ENCODE measurements at regions not wholly inside any gene's neighbourhood (a gene's known extent, or its start where the extent isn't known, plus 50 kb on each side); places are given as distances from the start of the nearest gene placed in this dataset.

DNA sequence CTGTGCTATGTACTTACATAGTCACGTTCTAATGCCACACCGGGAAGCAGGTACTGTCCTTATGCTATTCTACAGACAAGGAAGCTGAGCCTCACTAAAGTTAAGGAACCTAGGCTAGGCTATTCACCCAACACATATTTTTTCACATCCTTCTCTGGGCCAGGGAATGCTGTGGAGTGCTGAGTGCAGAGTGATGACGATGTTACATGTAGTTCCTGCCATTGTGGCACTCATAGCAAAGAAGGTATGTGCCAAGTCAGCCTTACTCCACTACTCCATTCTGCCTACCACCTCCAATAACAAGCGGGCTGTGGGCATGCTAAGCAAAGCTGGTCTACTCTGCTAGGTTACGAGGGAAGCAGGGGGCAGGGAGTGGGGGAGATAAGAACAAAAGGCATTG is 69.8 kb upstream of the SLC25A26 start:
- no peak for ATAC-seq
- no peak for TF ChIP-seq EZH2phosphoT487 (IDR thresholded peaks at IDR 0.05; ENCODE audit: unreplicated experiment)
- TF ChIP-seq ETS1 (IDR thresholded peaks at IDR 0.05) = no peak
- no peak for DNase-seq (ENCODE audit: low spot score)
- Histone ChIP-seq H3K79me2 (replicated peaks; ENCODE audit: insufficient read depth) (no peaks in the 10 kb centered on the region), H4K20me1 (replicated peaks; ENCODE audit: insufficient read depth) (no peaks in the 10 kb centered on the region), H2AFZ (0 out of 2 replicates have a peak overlapping the region, but pooled peaks have one; percentile 5), H3K4me2 (no peak overlapping the region), H3K36me3 (ENCODE audit: insufficient read depth) (no peaks in the 10 kb centered on the region), H3K27me3 (ENCODE audit: insufficient read depth) (no peaks in the 10 kb centered on the region), H3F3A (replicated peaks; ENCODE audit: low read depth) (no peaks in the 10 kb centered on the region), H3K4me1 (ENCODE audit: insufficient read depth) (peaks cover 8% of the 10 kb centered on the region), H3K4me3 (no peak overlapping the region), H3K9me2 (ENCODE audit: insufficient read depth) (no peaks in the 10 kb centered on the region), H3K27ac (ENCODE audit: low read depth) (no peak overlapping the region)
- peaks cover 8% of the 10 kb centered on the region for H3K4me1 Mint-ChIP-seq
- H3K27me3 Mint-ChIP-seq (ENCODE audit: insufficient read depth, low read depth, poor library complexity) = peaks cover 3% of the 10 kb centered on the region
- no peaks in the 10 kb centered on the region for H3K36me3 Mint-ChIP-seq (ENCODE audit: low read depth)
- H3K27ac Mint-ChIP-seq = no peak overlapping the region
- no peak overlapping the region for H3K4me3 Mint-ChIP-seq
- no peaks in the 10 kb centered on the region for H3K9me3 Mint-ChIP-seq

DNA sequence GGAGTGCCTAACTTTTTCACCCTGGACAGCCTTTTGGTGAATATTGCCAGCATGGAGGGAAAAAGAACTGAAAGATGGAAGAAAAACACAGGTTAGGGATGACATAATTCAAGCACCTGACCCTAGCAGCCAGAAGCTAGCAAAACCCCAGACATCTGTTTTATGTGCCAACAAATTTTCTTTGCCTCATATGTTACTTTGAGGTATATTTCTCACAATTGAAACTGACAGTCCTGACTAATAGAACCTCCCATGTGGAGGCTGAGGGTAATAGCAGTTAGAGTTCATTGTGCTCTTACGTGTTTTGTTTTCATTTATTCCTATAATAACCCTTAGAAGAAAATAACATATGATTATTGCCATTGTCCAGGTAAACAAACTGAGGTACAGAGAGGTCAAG is 71.5 kb upstream of the SLC25A26 start:
- H2AFZ ChIP-seq = no peak overlapping the region
- H3F3A ChIP-seq (replicated peaks; ENCODE audit: low read depth) = no peaks in the 10 kb centered on the region
- Mint-ChIP-seq H3K4me3 (no peak overlapping the region), H3K27ac (no peak overlapping the region), H3K4me1 (peaks cover 8% of the 10 kb centered on the region), H3K27me3 (ENCODE audit: insufficient read depth, low read depth, poor library complexity) (peaks cover 3% of the 10 kb centered on the region), H3K36me3 (ENCODE audit: low read depth) (no peaks in the 10 kb centered on the region), H3K9me3 (no peaks in the 10 kb centered on the region)
- peaks cover 7% of the 10 kb centered on the region for H3K4me1 ChIP-seq (ENCODE audit: insufficient read depth)
- no peak overlapping the region for H3K4me2 ChIP-seq
- no peaks in the 10 kb centered on the region for H3K27me3 ChIP-seq (ENCODE audit: insufficient read depth)
- no peaks in the 10 kb centered on the region for H3K79me2 ChIP-seq (replicated peaks; ENCODE audit: insufficient read depth)
- no peaks in the 10 kb centered on the region for H4K20me1 ChIP-seq (replicated peaks; ENCODE audit: insufficient read depth)
- no peaks in the 10 kb centered on the region for H3K9me2 ChIP-seq (ENCODE audit: insufficient read depth)
- H3K36me3 ChIP-seq (ENCODE audit: insufficient read depth) = no peaks in the 10 kb centered on the region
- DNase-seq (ENCODE audit: low spot score) (no peak), ATAC-seq (no peak)
- H3K27ac ChIP-seq (ENCODE audit: low read depth) = no peak overlapping the region
- no peak overlapping the region for H3K4me3 ChIP-seq
- TF ChIP-seq POLR2AphosphoS5 (IDR thresholded peaks at IDR 0.05; ENCODE audit: low read depth) (no peak), NANOG (IDR thresholded peaks at IDR 0.05; ENCODE audit: borderline replicate concordance) (no peak), JUNB (IDR thresholded peaks at IDR 0.05; ENCODE audit: unreplicated experiment) (no peak)
- TF ChIP-seq, protein P1, sequence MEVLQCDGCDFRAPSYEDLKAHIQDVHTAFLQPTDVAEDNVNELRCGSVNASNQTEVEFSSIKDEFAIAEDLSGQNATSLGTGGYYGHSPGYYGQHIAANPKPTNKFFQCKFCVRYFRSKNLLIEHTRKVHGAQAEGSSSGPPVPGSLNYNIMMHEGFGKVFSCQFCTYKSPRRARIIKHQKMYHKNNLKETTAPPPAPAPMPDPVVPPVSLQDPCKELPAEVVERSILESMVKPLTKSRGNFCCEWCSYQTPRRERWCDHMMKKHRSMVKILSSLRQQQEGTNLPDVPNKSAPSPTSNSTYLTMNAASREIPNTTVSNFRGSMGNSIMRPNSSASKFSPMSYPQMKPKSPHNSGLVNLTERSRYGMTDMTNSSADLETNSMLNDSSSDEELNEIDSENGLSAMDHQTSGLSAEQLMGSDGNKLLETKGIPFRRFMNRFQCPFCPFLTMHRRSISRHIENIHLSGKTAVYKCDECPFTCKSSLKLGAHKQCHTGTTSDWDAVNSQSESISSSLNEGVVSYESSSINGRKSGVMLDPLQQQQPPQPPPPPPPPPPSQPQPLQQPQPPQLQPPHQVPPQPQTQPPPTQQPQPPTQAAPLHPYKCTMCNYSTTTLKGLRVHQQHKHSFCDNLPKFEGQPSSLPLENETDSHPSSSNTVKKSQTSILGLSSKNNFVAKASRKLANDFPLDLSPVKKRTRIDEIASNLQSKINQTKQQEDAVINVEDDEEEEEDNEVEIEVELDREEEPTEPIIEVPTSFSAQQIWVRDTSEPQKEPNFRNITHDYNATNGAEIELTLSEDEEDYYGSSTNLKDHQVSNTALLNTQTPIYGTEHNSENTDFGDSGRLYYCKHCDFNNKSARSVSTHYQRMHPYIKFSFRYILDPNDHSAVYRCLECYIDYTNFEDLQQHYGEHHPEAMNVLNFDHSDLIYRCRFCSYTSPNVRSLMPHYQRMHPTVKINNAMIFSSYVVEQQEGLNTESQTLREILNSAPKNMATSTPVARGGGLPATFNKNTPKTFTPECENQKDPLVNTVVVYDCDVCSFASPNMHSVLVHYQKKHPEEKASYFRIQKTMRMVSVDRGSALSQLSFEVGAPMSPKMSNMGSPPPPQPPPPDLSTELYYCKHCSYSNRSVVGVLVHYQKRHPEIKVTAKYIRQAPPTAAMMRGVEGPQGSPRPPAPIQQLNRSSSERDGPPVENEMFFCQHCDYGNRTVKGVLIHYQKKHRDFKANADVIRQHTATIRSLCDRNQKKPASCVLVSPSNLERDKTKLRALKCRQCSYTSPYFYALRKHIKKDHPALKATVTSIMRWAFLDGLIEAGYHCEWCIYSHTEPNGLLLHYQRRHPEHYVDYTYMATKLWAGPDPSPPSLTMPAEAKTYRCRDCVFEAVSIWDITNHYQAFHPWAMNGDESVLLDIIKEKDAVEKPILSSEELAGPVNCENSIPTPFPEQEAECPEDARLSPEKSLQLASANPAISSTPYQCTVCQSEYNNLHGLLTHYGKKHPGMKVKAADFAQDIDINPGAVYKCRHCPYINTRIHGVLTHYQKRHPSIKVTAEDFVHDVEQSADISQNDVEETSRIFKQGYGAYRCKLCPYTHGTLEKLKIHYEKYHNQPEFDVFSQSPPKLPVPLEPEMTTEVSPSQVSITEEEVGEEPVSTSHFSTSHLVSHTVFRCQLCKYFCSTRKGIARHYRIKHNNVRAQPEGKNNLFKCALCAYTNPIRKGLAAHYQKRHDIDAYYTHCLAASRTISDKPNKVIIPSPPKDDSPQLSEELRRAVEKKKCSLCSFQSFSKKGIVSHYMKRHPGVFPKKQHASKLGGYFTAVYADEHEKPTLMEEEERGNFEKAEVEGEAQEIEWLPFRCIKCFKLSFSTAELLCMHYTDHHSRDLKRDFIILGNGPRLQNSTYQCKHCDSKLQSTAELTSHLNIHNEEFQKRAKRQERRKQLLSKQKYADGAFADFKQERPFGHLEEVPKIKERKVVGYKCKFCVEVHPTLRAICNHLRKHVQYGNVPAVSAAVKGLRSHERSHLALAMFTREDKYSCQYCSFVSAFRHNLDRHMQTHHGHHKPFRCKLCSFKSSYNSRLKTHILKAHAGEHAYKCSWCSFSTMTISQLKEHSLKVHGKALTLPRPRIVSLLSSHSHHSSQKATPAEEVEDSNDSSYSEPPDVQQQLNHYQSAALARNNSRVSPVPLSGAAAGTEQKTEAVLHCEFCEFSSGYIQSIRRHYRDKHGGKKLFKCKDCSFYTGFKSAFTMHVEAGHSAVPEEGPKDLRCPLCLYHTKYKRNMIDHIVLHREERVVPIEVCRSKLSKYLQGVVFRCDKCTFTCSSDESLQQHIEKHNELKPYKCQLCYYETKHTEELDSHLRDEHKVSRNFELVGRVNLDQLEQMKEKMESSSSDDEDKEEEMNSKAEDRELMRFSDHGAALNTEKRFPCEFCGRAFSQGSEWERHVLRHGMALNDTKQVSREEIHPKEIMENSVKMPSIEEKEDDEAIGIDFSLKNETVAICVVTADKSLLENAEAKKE (CRISPR knock-in tag; IDR thresholded peaks at IDR 0.05) = no peak

Measured in GM23338 (cell line).